ENCODE measurements at regions not wholly inside any gene's neighbourhood (a gene's known extent, or its start where the extent isn't known, plus 50 kb on each side); places are given as distances from the start of the nearest gene placed in this dataset.

DNA sequence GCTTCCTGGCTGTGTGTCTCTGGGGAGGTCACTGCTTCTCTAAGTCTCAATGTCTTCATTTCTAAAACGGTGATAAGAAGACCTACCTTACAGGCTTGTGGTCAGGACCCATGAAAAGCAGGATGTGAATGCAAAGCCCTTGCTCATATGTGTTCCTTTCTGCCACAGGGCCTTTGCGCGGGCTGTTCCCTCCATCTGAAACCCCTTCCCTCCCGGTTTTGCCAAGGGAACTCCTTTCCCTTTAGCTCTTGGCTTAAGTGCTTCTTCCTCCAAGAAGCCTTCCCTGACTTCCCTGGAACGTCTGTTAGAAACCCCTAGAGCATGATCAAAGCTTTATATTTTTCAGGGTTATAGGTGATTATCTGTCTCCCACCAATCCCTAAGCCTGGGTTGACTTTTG lies 147.2 kb upstream of the PTPN1 start:
- TF ChIP-seq, protein P1, sequence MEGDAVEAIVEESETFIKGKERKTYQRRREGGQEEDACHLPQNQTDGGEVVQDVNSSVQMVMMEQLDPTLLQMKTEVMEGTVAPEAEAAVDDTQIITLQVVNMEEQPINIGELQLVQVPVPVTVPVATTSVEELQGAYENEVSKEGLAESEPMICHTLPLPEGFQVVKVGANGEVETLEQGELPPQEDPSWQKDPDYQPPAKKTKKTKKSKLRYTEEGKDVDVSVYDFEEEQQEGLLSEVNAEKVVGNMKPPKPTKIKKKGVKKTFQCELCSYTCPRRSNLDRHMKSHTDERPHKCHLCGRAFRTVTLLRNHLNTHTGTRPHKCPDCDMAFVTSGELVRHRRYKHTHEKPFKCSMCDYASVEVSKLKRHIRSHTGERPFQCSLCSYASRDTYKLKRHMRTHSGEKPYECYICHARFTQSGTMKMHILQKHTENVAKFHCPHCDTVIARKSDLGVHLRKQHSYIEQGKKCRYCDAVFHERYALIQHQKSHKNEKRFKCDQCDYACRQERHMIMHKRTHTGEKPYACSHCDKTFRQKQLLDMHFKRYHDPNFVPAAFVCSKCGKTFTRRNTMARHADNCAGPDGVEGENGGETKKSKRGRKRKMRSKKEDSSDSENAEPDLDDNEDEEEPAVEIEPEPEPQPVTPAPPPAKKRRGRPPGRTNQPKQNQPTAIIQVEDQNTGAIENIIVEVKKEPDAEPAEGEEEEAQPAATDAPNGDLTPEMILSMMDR (IDR thresholded peaks at IDR 0.05 in 4 of 5, conservative IDR thresholded peaks at IDR 0.05 in 1 of 5), result no peak
- TF ChIP-seq POLR2A (IDR thresholded peaks at IDR 0.05), result no peak

Data from gastrocnemius medialis (tissue), 4 donors.